Ovary (tissue), 7 donors: ENCODE measurements at regions not wholly inside any gene's neighbourhood (a gene's known extent, or its start where the extent isn't known, plus 50 kb on each side); places are given as distances from the start of the nearest gene placed in this dataset.

Experiments used
- DNase-seq, 5 donors: peaks; one replicate each; pipeline ENCODE4 v3.0.0-alpha.2; 2019 to 2020
- H3K27ac ChIP-seq, 2 donors: fragments of 200-600 bp; one replicate each; pipeline versions ENCODE4 v1.5.1 to v1.8.0; 2019 to 2022
- H3K27me3 ChIP-seq: fragments of 200-600 bp; one replicate; pipeline ENCODE4 v1.8.0; 2022
- H3K36me3 ChIP-seq: fragments of 200-600 bp; sonication (generic); one replicate; pipeline ENCODE4 v1.5.1; 2019
- H3K4me1 ChIP-seq: one replicate; pipeline ENCODE4 v1.8.1; 2013; ENCODE audit warnings: mild to moderate bottlenecking, moderate library complexity; ENCODE audit not compliant: insufficient read depth
- H3K4me3 ChIP-seq: fragments of 200-600 bp; sonication (generic); one replicate; pipeline ENCODE4 v1.5.1; 2017
- H3K9me3 ChIP-seq, 2 donors: fragments of 200-600 bp in 1 of 2; sonication (generic) in 1 of 2; one replicate each; pipeline versions ENCODE4 v1.5.1 to v1.8.1; 2013 to 2019; ENCODE audit warnings: mild to moderate bottlenecking in 1 of 2, moderate library complexity in 1 of 2
- EP300 ChIP-seq: sonication (generic); formaldehyde crosslinking; IDR thresholded peaks from one replicate; pipeline ENCODE4 v1.6.1; 2017; ENCODE audit warnings: antibody characterized with exemption
- POLR2A ChIP-seq: fragments of 450-650 bp; IDR thresholded peaks from one replicate; pipeline ENCODE4 v1.6.1; 2017; ENCODE audit warnings: antibody characterized with exemption, mild to moderate bottlenecking, moderate library complexity
- WGBS, 3 donors: extraction: QIAGEN DNeasy Blood & Tissue Kit in 1 of 3; methylation state at CpG; one replicate each; pipeline versions ENCODE4 v1.1.5 to v1.1.7; 2013 to 2017; 5-methylcytosine and 5-hydroxymethylcytosine counted together
- intact Hi-C, 4 donors: fragments of 100-400 bp; cut with DNase I; formaldehyde crosslinking; loops; one replicate each; pipeline versions ENCODE4 v1.11.0 to v1.15.1; 2022 to 2023
- TF ChIP-seq, protein P1 (sequence below), 3 donors: fragments of 450-650 bp in 2 of 3; fragments of 200-600 bp in 1 of 3; IDR thresholded peaks; one replicate each; pipeline versions ENCODE4 v1.5.1 to v1.8.0; 2016 to 2022; ENCODE audit warnings: antibody characterized with exemption in 3 of 3, mild to moderate bottlenecking in 1 of 3
- donor health status: DM: no; HTN: no; CAD: no; lungs with moderate emphysema.
- donor health status: DM: no; HTN: no; CAD: no.
- donor health status: Bipolar disorder and iron deficiency.
- donor health status: DM: no; HTN: no; CAD: no.
- donor health status: DM: yes; HTN: yes; CAD: no.

DNA sequence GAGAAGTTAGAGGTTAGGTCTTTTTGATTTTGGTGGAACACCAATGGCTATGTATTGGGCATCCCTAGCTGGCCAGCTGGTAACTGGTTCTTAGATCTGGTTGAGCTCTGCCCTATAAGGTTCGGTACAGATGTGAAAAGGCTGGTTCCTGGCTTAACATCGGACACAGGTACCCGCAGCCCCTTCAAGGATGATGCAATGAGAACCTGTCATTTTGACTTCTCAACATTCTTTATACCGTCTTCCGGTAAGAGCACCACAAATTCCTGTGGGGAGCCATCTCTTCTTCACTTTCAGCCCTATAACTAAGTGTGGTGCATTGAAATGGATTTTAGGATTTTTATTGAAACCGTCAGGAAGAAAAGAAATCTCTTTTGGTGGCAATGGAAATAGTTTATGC, 222.8 kb downstream of the ADAMTS9 start:
- Histone ChIP-seq H3K4me3 (no peak overlapping the region), H3K27ac (no peak overlapping the region), H3K4me1 (peaks cover 7% of the 10 kb centered on the region), H3K27me3 (no peaks in the 10 kb centered on the region), H3K9me3 (no peaks in the 10 kb centered on the region), H3K36me3 (no peaks in the 10 kb centered on the region)
- TF ChIP-seq EP300 (no peak), POLR2A (no peak)
- TF ChIP-seq, protein P1, sequence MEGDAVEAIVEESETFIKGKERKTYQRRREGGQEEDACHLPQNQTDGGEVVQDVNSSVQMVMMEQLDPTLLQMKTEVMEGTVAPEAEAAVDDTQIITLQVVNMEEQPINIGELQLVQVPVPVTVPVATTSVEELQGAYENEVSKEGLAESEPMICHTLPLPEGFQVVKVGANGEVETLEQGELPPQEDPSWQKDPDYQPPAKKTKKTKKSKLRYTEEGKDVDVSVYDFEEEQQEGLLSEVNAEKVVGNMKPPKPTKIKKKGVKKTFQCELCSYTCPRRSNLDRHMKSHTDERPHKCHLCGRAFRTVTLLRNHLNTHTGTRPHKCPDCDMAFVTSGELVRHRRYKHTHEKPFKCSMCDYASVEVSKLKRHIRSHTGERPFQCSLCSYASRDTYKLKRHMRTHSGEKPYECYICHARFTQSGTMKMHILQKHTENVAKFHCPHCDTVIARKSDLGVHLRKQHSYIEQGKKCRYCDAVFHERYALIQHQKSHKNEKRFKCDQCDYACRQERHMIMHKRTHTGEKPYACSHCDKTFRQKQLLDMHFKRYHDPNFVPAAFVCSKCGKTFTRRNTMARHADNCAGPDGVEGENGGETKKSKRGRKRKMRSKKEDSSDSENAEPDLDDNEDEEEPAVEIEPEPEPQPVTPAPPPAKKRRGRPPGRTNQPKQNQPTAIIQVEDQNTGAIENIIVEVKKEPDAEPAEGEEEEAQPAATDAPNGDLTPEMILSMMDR (IDR thresholded peaks at IDR 0.05), result no peak
- no peak for DNase-seq
- WGBS, 3 donors, result 96 to 99% (median 96%) methylated on average over 6 of the region's 6 CpGs
- intact Hi-C loops, result no loop called here

DNA sequence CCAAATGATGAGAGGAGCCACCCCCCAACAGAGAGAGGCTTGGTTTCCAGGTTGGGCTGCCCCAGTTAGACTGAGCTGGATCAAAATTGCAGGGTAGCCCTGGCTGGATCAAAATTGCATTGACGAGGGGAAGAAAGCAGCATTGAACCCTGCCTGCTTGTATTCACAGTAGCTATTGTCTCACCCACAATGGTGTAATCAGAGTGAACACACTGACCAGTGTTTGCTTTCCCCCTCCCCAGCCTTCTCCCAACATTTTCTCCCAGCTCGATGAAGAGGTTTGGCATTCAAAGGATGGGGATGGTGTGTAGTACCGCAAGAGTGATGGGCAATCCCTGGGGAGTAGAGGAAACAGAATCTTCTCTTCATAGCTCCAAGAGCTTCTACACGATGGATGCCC, 223.8 kb downstream of the ADAMTS9 start:
- Histone ChIP-seq H3K27ac (no peak overlapping the region), H3K4me1 (peaks cover 7% of the 10 kb centered on the region), H3K4me3 (no peak overlapping the region), H3K36me3 (no peaks in the 10 kb centered on the region), H3K9me3 (no peaks in the 10 kb centered on the region), H3K27me3 (no peaks in the 10 kb centered on the region)
- intact Hi-C loops, result no loop called here
- no peak for DNase-seq
- WGBS, 3 donors, result 88 to 95% (median 92%) methylated on average over 4 of the region's 4 CpGs
- no peak for TF ChIP-seq POLR2A

DNA sequence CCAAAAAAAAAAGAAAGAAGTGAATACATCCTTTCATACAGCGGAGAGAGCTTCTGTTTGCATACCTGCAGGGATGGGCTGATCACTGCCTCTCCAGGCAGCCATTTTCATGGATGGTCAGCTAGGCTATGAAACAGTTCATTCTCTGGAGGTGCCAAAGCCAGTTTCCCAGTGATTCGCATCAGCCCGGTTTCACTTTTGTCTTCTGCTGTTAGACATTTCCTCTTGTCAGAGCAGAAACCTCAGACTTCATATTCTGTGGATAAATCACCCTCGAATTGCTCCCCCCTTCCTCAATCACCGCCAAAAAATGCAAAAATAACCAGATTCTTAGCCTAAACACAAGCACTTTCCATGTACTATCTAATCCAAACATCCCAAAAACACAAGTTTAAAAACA, 225.6 kb downstream of the ADAMTS9 start:
- Histone ChIP-seq H3K36me3 (no peaks in the 10 kb centered on the region), H3K27ac (peak overlapping the region in 1 of 2 donors; percentile 1), H3K9me3 (no peaks in the 10 kb centered on the region), H3K4me3 (no peak overlapping the region), H3K27me3 (no peaks in the 10 kb centered on the region), H3K4me1 (peaks cover 7% of the 10 kb centered on the region)
- intact Hi-C loops, result no loop called here
- WGBS, 3 donors, result 8 to 20% (median 12%) methylated on average over 5 of the region's 5 CpGs
- TF ChIP-seq, protein P1 (IDR thresholded peaks at IDR 0.05), result no peak
- TF ChIP-seq POLR2A (no peak), EP300 (no peak)
- DNase-seq, result no peak

- Histone ChIP-seq H3K27ac (no peak overlapping the region), H3K9me3 (no peaks in the 10 kb centered on the region), H3K27me3 (no peaks in the 10 kb centered on the region), H3K36me3 (no peaks in the 10 kb centered on the region), H3K4me1 (peaks cover 7% of the 10 kb centered on the region), H3K4me3 (no peak overlapping the region)
- intact Hi-C loops, result no loop called here
- TF ChIP-seq EP300 (no peak), POLR2A (no peak)
- TF ChIP-seq, protein P1 (IDR thresholded peaks at IDR 0.05), result no peak
- WGBS, 3 donors, result 59 to 73% (median 62%) methylated on average over 5 of the region's 5 CpGs
- no peak for DNase-seq
These were observed 226.9 kb downstream of the ADAMTS9 start for GRCh38 chr3:64460877-64461276.

GRCh38 chr3:64460141-64460730, 227.6 kb downstream of the ADAMTS9 start:
- no peak for TF ChIP-seq EP300
- TF ChIP-seq, protein P1 (IDR thresholded peaks at IDR 0.05), result no peak
- no peak for TF ChIP-seq POLR2A
- intact Hi-C loops, result no loop called here
- WGBS, 3 donors, result 26 to 47% (median 27%) methylated on average over 1 of the region's 1 CpG

More at GRCh38 chr3:64460141-64460730, 227.6 kb downstream of the ADAMTS9 start:
- H3K9me3 ChIP-seq, result no peaks in the 10 kb centered on the region
- no peaks in the 10 kb centered on the region for H3K36me3 ChIP-seq
- DNase-seq, result no peak
- H3K4me1 ChIP-seq, result peaks cover 7% of the 10 kb centered on the region
- no peaks in the 10 kb centered on the region for H3K27me3 ChIP-seq
- no peak overlapping the region for H3K27ac ChIP-seq
- H3K4me3 ChIP-seq, result no peak overlapping the region
